ENCODE measurements at regions not wholly inside any gene's neighbourhood (a gene's known extent, or its start where the extent isn't known, plus 50 kb on each side); places are given as distances from the start of the nearest gene placed in this dataset.

DNA sequence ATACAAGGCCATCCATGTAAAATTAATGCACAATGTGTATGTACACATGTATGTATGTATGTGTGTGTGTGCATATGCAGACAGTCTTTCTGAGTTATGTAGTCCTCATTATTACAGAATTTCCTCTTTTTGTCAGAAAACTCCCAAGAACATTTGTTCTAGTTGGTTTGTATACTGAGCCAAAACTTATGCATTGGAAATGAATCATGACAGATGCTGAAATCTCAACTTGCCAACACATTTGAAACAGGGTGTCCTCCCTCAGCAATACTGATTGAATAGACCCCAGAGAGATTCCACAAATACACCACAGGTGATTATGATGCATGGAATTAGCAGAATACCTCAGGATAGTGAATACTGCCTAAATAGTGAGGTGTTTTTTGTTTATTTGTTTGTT lies 472.9 kb upstream of the PCDH15 start:
- H3K27me3 ChIP-seq (ENCODE audit: insufficient read depth, low read depth, low read length): no peaks in the 10 kb centered on the region
- H3F3A ChIP-seq (ENCODE audit: insufficient read depth, low read length, poor library complexity, severe bottlenecking): no peaks in the 10 kb centered on the region
- H3K9me2 ChIP-seq (ENCODE audit: insufficient read depth, low read length): no peaks in the 10 kb centered on the region
- no peaks in the 10 kb centered on the region for H3K9me3 ChIP-seq (ENCODE audit: low read length)
- H3K36me3 ChIP-seq (ENCODE audit: insufficient read depth, low read length): no peaks in the 10 kb centered on the region
- no peak overlapping the region for H3K9ac ChIP-seq (ENCODE audit: low read length)
- no peak overlapping the region for H2AFZ ChIP-seq (ENCODE audit: low read depth, low read length)
- H3K27ac ChIP-seq (ENCODE audit: low read length): no peak overlapping the region
- H4K20me1 ChIP-seq (ENCODE audit: insufficient read depth): no peaks in the 10 kb centered on the region
- H3K4me3 ChIP-seq (ENCODE audit: low read length): no peak overlapping the region
- TF ChIP-seq MXI1 (conservative IDR thresholded peaks at IDR 0.05; ENCODE audit: poor library complexity, severe bottlenecking) (no peak), EP300 (conservative IDR thresholded peaks at IDR 0.05; ENCODE audit: poor library complexity, severe bottlenecking) (no peak)
- TF ChIP-seq, protein P1, sequence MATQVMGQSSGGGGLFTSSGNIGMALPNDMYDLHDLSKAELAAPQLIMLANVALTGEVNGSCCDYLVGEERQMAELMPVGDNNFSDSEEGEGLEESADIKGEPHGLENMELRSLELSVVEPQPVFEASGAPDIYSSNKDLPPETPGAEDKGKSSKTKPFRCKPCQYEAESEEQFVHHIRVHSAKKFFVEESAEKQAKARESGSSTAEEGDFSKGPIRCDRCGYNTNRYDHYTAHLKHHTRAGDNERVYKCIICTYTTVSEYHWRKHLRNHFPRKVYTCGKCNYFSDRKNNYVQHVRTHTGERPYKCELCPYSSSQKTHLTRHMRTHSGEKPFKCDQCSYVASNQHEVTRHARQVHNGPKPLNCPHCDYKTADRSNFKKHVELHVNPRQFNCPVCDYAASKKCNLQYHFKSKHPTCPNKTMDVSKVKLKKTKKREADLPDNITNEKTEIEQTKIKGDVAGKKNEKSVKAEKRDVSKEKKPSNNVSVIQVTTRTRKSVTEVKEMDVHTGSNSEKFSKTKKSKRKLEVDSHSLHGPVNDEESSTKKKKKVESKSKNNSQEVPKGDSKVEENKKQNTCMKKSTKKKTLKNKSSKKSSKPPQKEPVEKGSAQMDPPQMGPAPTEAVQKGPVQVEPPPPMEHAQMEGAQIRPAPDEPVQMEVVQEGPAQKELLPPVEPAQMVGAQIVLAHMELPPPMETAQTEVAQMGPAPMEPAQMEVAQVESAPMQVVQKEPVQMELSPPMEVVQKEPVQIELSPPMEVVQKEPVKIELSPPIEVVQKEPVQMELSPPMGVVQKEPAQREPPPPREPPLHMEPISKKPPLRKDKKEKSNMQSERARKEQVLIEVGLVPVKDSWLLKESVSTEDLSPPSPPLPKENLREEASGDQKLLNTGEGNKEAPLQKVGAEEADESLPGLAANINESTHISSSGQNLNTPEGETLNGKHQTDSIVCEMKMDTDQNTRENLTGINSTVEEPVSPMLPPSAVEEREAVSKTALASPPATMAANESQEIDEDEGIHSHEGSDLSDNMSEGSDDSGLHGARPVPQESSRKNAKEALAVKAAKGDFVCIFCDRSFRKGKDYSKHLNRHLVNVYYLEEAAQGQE (IDR thresholded peaks at IDR 0.05; ENCODE audit: borderline replicate concordance): no peak
- H3K4me2 ChIP-seq (ENCODE audit: low read length): no peak overlapping the region
- H3K79me2 ChIP-seq (replicated peaks; ENCODE audit: insufficient read depth, low read length): no peaks in the 10 kb centered on the region

DNA sequence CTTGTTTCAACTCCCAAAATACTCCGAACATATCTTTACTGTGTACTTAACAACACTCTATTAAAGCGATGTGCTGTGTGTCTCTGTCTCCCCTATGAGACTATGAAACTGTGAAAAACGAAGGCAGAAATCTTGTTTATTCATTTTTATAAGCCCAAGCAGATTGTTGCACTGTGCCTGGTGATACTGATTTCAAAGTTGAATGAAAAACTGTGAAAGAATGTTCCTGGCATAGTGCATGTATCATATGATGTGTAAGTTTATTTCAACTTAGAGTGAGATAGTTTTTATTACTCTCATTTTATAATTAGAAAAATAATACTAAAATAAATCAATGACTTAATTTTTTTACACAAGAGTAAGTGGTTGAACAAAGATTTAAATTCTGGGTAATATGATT lies 471.9 kb upstream of the PCDH15 start:
- no peak overlapping the region for H2AFZ ChIP-seq (ENCODE audit: low read depth, low read length)
- no peaks in the 10 kb centered on the region for H3F3A ChIP-seq (ENCODE audit: insufficient read depth, low read length, poor library complexity, severe bottlenecking)
- H4K20me1 ChIP-seq (ENCODE audit: insufficient read depth): no peaks in the 10 kb centered on the region
- no peaks in the 10 kb centered on the region for H3K79me2 ChIP-seq (replicated peaks; ENCODE audit: insufficient read depth, low read length)
- no peaks in the 10 kb centered on the region for H3K36me3 ChIP-seq (ENCODE audit: insufficient read depth, low read length)
- no peak overlapping the region for H3K4me3 ChIP-seq (ENCODE audit: low read length)
- no peak overlapping the region for H3K9ac ChIP-seq (ENCODE audit: low read length)
- no peaks in the 10 kb centered on the region for H3K9me3 ChIP-seq (ENCODE audit: low read length)
- H3K27me3 ChIP-seq (ENCODE audit: insufficient read depth, low read depth, low read length): no peaks in the 10 kb centered on the region
- no peak overlapping the region for H3K4me2 ChIP-seq (ENCODE audit: low read length)
- no peaks in the 10 kb centered on the region for H3K9me2 ChIP-seq (ENCODE audit: insufficient read depth, low read length)
- TF ChIP-seq SMC3 (conservative IDR thresholded peaks at IDR 0.05; ENCODE audit: poor library complexity): no peak
- TF ChIP-seq RAD21 (conservative IDR thresholded peaks at IDR 0.05): no peak
- TF ChIP-seq, protein P1 (IDR thresholded peaks at IDR 0.05; ENCODE audit: borderline replicate concordance): no peak
- TF ChIP-seq, protein P2, sequence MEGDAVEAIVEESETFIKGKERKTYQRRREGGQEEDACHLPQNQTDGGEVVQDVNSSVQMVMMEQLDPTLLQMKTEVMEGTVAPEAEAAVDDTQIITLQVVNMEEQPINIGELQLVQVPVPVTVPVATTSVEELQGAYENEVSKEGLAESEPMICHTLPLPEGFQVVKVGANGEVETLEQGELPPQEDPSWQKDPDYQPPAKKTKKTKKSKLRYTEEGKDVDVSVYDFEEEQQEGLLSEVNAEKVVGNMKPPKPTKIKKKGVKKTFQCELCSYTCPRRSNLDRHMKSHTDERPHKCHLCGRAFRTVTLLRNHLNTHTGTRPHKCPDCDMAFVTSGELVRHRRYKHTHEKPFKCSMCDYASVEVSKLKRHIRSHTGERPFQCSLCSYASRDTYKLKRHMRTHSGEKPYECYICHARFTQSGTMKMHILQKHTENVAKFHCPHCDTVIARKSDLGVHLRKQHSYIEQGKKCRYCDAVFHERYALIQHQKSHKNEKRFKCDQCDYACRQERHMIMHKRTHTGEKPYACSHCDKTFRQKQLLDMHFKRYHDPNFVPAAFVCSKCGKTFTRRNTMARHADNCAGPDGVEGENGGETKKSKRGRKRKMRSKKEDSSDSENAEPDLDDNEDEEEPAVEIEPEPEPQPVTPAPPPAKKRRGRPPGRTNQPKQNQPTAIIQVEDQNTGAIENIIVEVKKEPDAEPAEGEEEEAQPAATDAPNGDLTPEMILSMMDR (IDR thresholded peaks at IDR 0.05; ENCODE audit: poor library complexity, severe bottlenecking): no peak
- no peak for TF ChIP-seq EP300 (conservative IDR thresholded peaks at IDR 0.05; ENCODE audit: poor library complexity, severe bottlenecking)
- TF ChIP-seq TAF1 (IDR thresholded peaks at IDR 0.05; ENCODE audit: low read depth): no peak
- no peak for TF ChIP-seq MXI1 (conservative IDR thresholded peaks at IDR 0.05; ENCODE audit: poor library complexity, severe bottlenecking)
- no peak for TF ChIP-seq POLR2AphosphoS5 (IDR thresholded peaks at IDR 0.05)
- TF ChIP-seq EZH2 (IDR thresholded peaks at IDR 0.05; ENCODE audit: borderline replicate concordance, insufficient read depth, low read length, poor library complexity, severe bottlenecking): no peak
- H3K27ac ChIP-seq (ENCODE audit: low read length): no peak overlapping the region

Measured in neural cell (in vitro differentiated cells).